Gastroesophageal sphincter (tissue), 4 donors: ENCODE measurements at regions not wholly inside any gene's neighbourhood (a gene's known extent, or its start where the extent isn't known, plus 50 kb on each side); places are given as distances from the start of the nearest gene placed in this dataset.

Experiments
- ATAC-seq: fragments of 150-250 bp; one replicate; pipeline ENCODE4 v1.9.1; 2016; ENCODE audit warnings: mild to moderate bottlenecking, moderate library complexity
- H3K27ac ChIP-seq, 4 donors: fragments of 200-600 bp; sonication (generic) in 3 of 4; 1 replicate in 3 of 4; 2 replicates in 1 of 4; pipeline ENCODE4 v1.5.1; 2016 to 2019
- H3K27me3 ChIP-seq: fragments of 200-600 bp; sonication (generic); one replicate; pipeline ENCODE4 v1.5.1; 2019
- H3K36me3 ChIP-seq, 2 donors: fragments of 200-600 bp; sonication (generic); one replicate each; pipeline ENCODE4 v1.5.1; 2019; ENCODE audit warnings: control low read depth in 1 of 2
- H3K4me1 ChIP-seq, 3 donors: fragments of 200-600 bp; sonication (generic); 1 replicate in 2 of 3; 2 replicates in 1 of 3; pipeline ENCODE4 v1.5.1; 2016 to 2019; ENCODE audit warnings: control low read depth in 2 of 3
- H3K4me3 ChIP-seq, 2 donors: fragments of 200-600 bp; sonication (generic); one replicate each; pipeline ENCODE4 v1.5.1; 2019; ENCODE audit warnings: mild to moderate bottlenecking in 1 of 2, moderate library complexity in 1 of 2
- H3K9me3 ChIP-seq, 3 donors: fragments of 200-600 bp; sonication (generic); one replicate each; pipeline ENCODE4 v1.5.1; 2017 to 2019; ENCODE audit warnings: control low read depth in 2 of 3
- EP300 ChIP-seq: sonication (generic); formaldehyde crosslinking; IDR thresholded peaks from one replicate; pipeline ENCODE4 v1.6.1; 2017; ENCODE audit warnings: antibody characterized with exemption, mild to moderate bottlenecking
- POLR2A ChIP-seq, 2 donors: fragments of 450-650 bp; IDR thresholded peaks; one replicate each; pipeline ENCODE4 v1.6.1; 2017; ENCODE audit warnings: antibody characterized with exemption in 2 of 2, mild to moderate bottlenecking in 2 of 2, moderate library complexity in 1 of 2
- POLR2AphosphoS5 ChIP-seq: sonication (generic); formaldehyde crosslinking; IDR thresholded peaks from one replicate; pipeline ENCODE4 v1.6.1; 2017; ENCODE audit warnings: antibody characterized with exemption
- WGBS, 2 donors: methylation state at CpG; one replicate each; pipeline ENCODE4 v1.1.5; 2018; ENCODE audit warnings: low coverage in 1 of 2; 5-methylcytosine and 5-hydroxymethylcytosine counted together
- TF ChIP-seq, protein P1 (sequence below), 4 experiments: fragments of 200-600 bp in 2 of 4; fragments of 450-650 bp in 2 of 4; sonication (generic) in 1 of 4; IDR thresholded peaks; one replicate each; pipeline ENCODE4 v1.5.1; 2017 to 2019; ENCODE audit warnings: antibody characterized with exemption in 4 of 4, mild to moderate bottlenecking in 2 of 4, moderate library complexity in 2 of 4

DNA sequence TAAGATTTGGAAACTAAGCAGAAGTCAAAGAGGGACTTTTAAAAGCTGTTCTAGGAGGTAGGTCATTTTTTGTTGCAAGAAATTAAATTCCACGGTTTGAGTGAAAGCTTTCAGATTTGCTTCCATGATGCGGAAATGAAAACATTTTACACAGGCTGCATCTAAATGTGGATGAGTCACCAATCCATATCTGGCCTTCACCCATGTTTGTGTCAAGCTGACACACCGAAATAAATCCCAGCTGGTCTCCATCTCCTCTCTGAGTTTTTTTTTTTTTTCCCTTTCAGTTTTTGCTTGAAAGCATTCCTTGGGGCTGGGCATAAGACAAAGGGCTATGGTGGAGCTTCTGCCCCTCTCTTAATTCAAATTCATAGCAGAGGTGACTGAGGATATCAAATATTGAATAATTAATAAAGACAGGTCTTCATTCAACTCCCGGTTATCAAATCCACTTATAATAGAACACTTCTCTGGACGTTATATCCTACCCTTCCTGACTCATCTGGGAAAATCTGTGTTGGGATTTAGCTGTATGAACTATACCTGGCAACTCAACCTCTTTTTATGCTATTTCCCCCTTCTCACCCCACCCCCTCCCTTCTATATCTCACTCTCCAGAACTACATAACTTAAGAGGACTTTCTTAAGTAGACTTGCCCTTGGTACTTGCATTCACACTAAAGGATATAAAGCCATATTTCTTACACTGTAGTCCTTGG lies 558.3 kb upstream of the GCFC2 start:
- 31 to 34% methylated on average over 5 of the region's 5 CpGs for whole genome bisulfite sequencing, 2 donors
- no peak overlapping the region for H3K27ac ChIP-seq
- no peak overlapping the region for H3K4me3 ChIP-seq
- no peaks in the 10 kb centered on the region for H3K27me3 ChIP-seq
- H3K4me1 ChIP-seq = no peaks in the 10 kb centered on the region
- ATAC-seq = no peak
- TF ChIP-seq, protein P1, sequence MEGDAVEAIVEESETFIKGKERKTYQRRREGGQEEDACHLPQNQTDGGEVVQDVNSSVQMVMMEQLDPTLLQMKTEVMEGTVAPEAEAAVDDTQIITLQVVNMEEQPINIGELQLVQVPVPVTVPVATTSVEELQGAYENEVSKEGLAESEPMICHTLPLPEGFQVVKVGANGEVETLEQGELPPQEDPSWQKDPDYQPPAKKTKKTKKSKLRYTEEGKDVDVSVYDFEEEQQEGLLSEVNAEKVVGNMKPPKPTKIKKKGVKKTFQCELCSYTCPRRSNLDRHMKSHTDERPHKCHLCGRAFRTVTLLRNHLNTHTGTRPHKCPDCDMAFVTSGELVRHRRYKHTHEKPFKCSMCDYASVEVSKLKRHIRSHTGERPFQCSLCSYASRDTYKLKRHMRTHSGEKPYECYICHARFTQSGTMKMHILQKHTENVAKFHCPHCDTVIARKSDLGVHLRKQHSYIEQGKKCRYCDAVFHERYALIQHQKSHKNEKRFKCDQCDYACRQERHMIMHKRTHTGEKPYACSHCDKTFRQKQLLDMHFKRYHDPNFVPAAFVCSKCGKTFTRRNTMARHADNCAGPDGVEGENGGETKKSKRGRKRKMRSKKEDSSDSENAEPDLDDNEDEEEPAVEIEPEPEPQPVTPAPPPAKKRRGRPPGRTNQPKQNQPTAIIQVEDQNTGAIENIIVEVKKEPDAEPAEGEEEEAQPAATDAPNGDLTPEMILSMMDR (IDR thresholded peaks at IDR 0.05) = no peak
- TF ChIP-seq POLR2AphosphoS5 = no peak
- no peak for TF ChIP-seq EP300
- TF ChIP-seq POLR2A (IDR thresholded peaks at IDR 0.05) = no peak
- H3K36me3 ChIP-seq = no peaks in the 10 kb centered on the region
- H3K9me3 ChIP-seq = no peaks in the 10 kb centered on the region

DNA sequence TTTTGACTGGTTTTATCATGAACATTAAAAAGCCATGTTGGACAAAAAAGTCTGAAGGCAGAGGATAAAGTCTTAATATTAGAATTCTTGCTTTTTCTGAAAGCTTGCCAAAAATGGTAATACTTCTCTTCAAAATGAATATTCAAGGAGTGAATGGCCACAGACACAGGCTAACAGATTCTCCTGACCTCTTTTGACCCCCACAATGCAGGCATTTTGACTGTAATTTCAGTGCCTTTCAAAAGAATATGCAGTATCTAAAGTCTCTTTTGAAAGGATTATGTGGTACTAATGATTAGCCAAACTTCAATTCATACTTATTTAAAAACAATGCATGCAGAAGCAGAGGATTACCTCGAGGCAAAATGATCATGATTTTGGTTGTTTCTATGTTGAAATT lies 557.8 kb upstream of the GCFC2 start:
- 6 to 22% methylated on average over 1 of the region's 1 CpG for WGBS, 2 donors
- Histone ChIP-seq H3K27me3 (no peaks in the 10 kb centered on the region), H3K9me3 (no peaks in the 10 kb centered on the region), H3K27ac (no peak overlapping the region), H3K4me1 (no peaks in the 10 kb centered on the region), H3K4me3 (no peak overlapping the region), H3K36me3 (no peaks in the 10 kb centered on the region)
- ATAC-seq = no peak
- TF ChIP-seq EP300 = no peak
- no peak for TF ChIP-seq POLR2A (IDR thresholded peaks at IDR 0.05)
- TF ChIP-seq, protein P1 (IDR thresholded peaks at IDR 0.05) = no peak
- no peak for TF ChIP-seq POLR2AphosphoS5

DNA sequence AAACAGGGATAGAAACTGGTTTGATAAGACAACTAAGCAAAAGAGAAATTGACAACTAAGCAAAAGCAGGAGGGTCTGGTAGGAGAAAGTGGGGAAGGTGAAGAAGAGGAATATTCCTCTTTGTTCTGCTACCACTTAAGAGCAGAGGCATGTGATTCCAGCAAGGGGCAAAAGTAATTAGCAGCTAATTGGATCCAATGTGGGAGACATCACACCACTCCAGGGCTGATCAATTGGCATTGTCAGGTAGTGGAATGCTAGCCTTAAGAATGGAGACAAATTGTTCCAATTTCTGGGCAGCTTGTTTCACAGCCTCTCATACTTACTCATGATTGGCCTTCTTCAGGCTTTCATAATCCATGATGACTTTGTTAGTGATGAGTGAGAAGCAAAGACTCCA lies 547.1 kb upstream of the GCFC2 start:
- no peak for ATAC-seq

DNA sequence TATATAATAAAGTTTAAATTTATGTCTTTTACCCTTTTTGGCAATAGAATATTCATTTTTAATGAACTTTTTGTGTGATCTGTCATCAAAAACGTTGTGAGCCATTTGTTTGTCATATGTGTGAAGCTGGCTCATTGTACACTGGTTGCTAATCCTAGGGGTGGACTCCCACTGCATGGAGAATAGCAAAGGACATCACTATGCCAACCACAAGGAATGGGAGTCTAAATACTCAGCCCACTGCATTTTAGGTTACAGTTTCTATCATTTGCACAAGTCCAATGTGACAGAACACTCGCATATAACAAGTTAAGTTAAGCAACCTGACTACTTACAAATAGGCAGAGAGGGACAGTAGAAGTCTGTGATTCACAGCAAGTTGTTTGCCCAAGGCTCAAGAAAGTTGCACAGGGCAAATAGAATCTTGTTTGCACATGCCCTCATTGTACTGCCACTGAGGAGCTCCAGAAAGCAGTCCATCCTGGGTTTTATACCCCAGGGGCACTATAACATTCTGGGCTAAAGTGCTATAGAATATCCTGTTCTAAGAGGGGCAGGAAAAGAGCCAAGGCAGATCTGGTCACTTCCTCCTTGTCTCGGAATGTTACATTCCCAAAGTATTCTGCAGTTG lies 545.9 kb upstream of the GCFC2 start:
- Histone ChIP-seq H3K27me3 (no peaks in the 10 kb centered on the region), H3K36me3 (no peaks in the 10 kb centered on the region), H3K4me1 (no peaks in the 10 kb centered on the region), H3K4me3 (no peak overlapping the region), H3K9me3 (no peaks in the 10 kb centered on the region), H3K27ac (no peak overlapping the region)
- TF ChIP-seq EP300 (no peak), POLR2AphosphoS5 (no peak), POLR2A (IDR thresholded peaks at IDR 0.05) (no peak)
- TF ChIP-seq, protein P1 (IDR thresholded peaks at IDR 0.05) = no peak
- 25 to 41% methylated on average over 2 to 3 of the region's 3 CpGs for WGBS, 2 donors
- no peak for ATAC-seq

More for the DNA sequence above, 547.1 kb upstream of the GCFC2 start:
- Histone ChIP-seq H3K27me3 (no peaks in the 10 kb centered on the region), H3K4me1 (no peaks in the 10 kb centered on the region), H3K9me3 (no peaks in the 10 kb centered on the region), H3K4me3 (no peak overlapping the region), H3K27ac (no peak overlapping the region), H3K36me3 (no peaks in the 10 kb centered on the region)
- TF ChIP-seq POLR2AphosphoS5 (no peak), POLR2A (IDR thresholded peaks at IDR 0.05) (no peak), EP300 (no peak)
- TF ChIP-seq, protein P1 (IDR thresholded peaks at IDR 0.05) = no peak

DNA sequence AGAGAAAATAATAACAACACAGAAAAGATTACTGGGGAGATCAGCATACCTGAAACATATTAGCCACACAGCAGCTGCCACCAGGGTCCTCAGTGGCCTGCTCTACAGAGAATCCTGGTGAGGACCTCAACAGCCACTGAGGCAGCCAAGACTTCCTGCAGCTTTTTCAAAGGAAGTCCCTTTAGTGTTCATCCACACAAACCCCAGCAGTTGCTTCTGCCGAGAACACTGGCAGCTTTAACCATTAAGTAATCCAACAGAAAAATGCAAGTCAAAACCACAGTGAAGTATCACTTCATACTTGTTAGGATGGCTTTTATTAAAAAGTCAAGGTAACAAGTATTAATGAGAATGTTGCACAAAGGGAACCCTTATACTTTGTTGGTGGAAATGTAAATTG lies 542.0 kb upstream of the GCFC2 start:
- Histone ChIP-seq H3K27ac (no peak overlapping the region), H3K4me1 (no peaks in the 10 kb centered on the region), H3K27me3 (no peaks in the 10 kb centered on the region), H3K9me3 (no peaks in the 10 kb centered on the region), H3K36me3 (no peaks in the 10 kb centered on the region), H3K4me3 (no peak overlapping the region)
- no peak for TF ChIP-seq EP300
- TF ChIP-seq, protein P1 (IDR thresholded peaks at IDR 0.05) = no peak
- TF ChIP-seq POLR2A (IDR thresholded peaks at IDR 0.05) = no peak
- TF ChIP-seq POLR2AphosphoS5 = no peak
- ATAC-seq = no peak
- WGBS, 2 donors = 29 to 57% methylated on average over 1 of the region's 1 CpG
